ENCODE measurements at regions not wholly inside any gene's neighbourhood (a gene's known extent, or its start where the extent isn't known, plus 50 kb on each side); places are given as distances from the start of the nearest gene placed in this dataset.
"Not testable (repeated sequence)": the region's sequence is repeated elsewhere in the genome, so short reads cannot be mapped to it uniquely, and the experiment has no call there.

- not testable (repeated sequence) for DNase-seq (ENCODE audit: insufficient read length, low spot score); FAIRE-seq
Measured at GRCh38 chr11:67940440-67940839, 63.5 kb downstream of the UNC93B1 start.

GRCh38 chr11:67938964-67939363 lies 64.9 kb downstream of the UNC93B1 start:
- not testable (repeated sequence) for FAIRE-seq; DNase-seq (ENCODE audit: insufficient read length, low spot score)

- FAIRE-seq, result not testable (repeated sequence)
Measured at GRCh38 chr11:67938371-67938770, 65.5 kb downstream of the UNC93B1 start.

GRCh38 chr11:67923565-67923964 lies 80.3 kb downstream of the UNC93B1 start:
- not testable (repeated sequence) for DNase-seq (ENCODE audit: insufficient read length, low spot score); FAIRE-seq

More at GRCh38 chr11:67938371-67938770, 65.5 kb downstream of the UNC93B1 start:
- DNase-seq (ENCODE audit: insufficient read length, low spot score), result not testable (repeated sequence)

GRCh38 chr11:67920546-67920945 lies 83.4 kb downstream of the UNC93B1 start:
- not testable (repeated sequence) for FAIRE-seq; DNase-seq (ENCODE audit: insufficient read length, low spot score)

- FAIRE-seq; DNase-seq (ENCODE audit: insufficient read length, low spot score): not testable (repeated sequence)
Measured at GRCh38 chr11:67912184-67912583, 91.7 kb downstream of the UNC93B1 start.

- not testable (repeated sequence) for DNase-seq (ENCODE audit: insufficient read length, low spot score); FAIRE-seq
Measured at GRCh38 chr11:67911211-67911610, 92.7 kb downstream of the UNC93B1 start.

GRCh38 chr11:67910803-67911202 lies 93.1 kb downstream of the UNC93B1 start:
- FAIRE-seq; DNase-seq (ENCODE audit: insufficient read length, low spot score): not testable (repeated sequence)

GRCh38 chr11:67906969-67907368 lies 96.9 kb downstream of the UNC93B1 start:
- not testable (repeated sequence) for FAIRE-seq; DNase-seq (ENCODE audit: insufficient read length, low spot score)

- not testable (repeated sequence) for DNase-seq (ENCODE audit: insufficient read length, low spot score); FAIRE-seq
Measured at GRCh38 chr11:67899462-67899861, 104.4 kb downstream of the UNC93B1 start.

- FAIRE-seq; DNase-seq (ENCODE audit: insufficient read length, low spot score): not testable (repeated sequence)
Measured at GRCh38 chr11:67893487-67893886, 110.4 kb downstream of the UNC93B1 start.

GRCh38 chr11:67889646-67890045 lies 114.3 kb downstream of the UNC93B1 start:
- FAIRE-seq; DNase-seq (ENCODE audit: insufficient read length, low spot score): not testable (repeated sequence)

- DNase-seq (ENCODE audit: insufficient read length, low spot score); FAIRE-seq: not testable (repeated sequence)
Measured at GRCh38 chr11:67888056-67888455, 115.8 kb downstream of the UNC93B1 start.

- DNase-seq (ENCODE audit: insufficient read length, low spot score); FAIRE-seq: not testable (repeated sequence)
Measured at GRCh38 chr11:67886672-67887071, 117.2 kb downstream of the UNC93B1 start.

- FAIRE-seq; DNase-seq (ENCODE audit: insufficient read length, low spot score): not testable (repeated sequence)
Measured at GRCh38 chr11:67886207-67886606, 117.7 kb downstream of the UNC93B1 start.

GRCh38 chr11:67885574-67885973 lies 118.3 kb downstream of the UNC93B1 start:
- DNase-seq (ENCODE audit: insufficient read length, low spot score); FAIRE-seq: not testable (repeated sequence)

GRCh38 chr11:67884761-67885558 lies 118.9 kb downstream of the UNC93B1 start:
- DNase-seq (ENCODE audit: insufficient read length, low spot score); FAIRE-seq: not testable (repeated sequence)

- not testable (repeated sequence) for FAIRE-seq; DNase-seq (ENCODE audit: insufficient read length, low spot score)
Measured at GRCh38 chr11:67884073-67884757, 119.7 kb downstream of the UNC93B1 start.

- not testable (repeated sequence) for DNase-seq (ENCODE audit: insufficient read length, low spot score)
Measured at GRCh38 chr11:67882304-67882703, 121.6 kb downstream of the UNC93B1 start.

GRCh38 chr11:67881836-67882235 lies 122.1 kb downstream of the UNC93B1 start:
- DNase-seq (ENCODE audit: insufficient read length, low spot score); FAIRE-seq: not testable (repeated sequence)

More at GRCh38 chr11:67882304-67882703, 121.6 kb downstream of the UNC93B1 start:
- not testable (repeated sequence) for FAIRE-seq
